ENCODE measurements at regions not wholly inside any gene's neighbourhood (a gene's known extent, or its start where the extent isn't known, plus 50 kb on each side); places are given as distances from the start of the nearest gene placed in this dataset.

DNA sequence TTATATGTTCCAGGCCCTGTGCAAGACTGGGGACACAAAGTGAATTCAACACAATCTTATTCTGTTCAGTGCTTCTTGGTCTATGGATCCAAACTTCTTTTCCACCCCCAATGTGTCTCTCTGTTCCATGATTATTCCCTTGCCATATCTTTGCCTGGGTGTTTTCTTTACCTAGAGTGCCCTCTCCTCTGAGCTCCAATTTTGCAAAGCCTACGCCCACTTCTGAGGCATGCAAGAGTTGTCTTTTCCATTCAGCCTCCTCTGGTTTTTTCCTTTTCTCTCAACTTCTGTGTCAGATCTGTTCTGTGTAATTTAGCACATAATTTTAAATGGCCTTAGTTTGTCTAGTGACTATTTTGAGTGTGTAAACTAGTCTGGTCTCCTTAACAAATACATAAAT lies 72.8 kb upstream of the PLCL2 start:
- DNase-seq, result no peak
- H3K36me3 Mint-ChIP-seq, result peaks cover 4% of the 10 kb centered on the region
- peaks cover 9% of the 10 kb centered on the region for H3K27me3 Mint-ChIP-seq
- no peak overlapping the region for H3K4me3 Mint-ChIP-seq
- no peak for ATAC-seq
- peaks cover 11% of the 10 kb centered on the region for H3K4me1 Mint-ChIP-seq
- no peak overlapping the region for H3K27ac Mint-ChIP-seq
- CTCF ChIA-PET, result interaction anchor here (1.5 kb wide), 1 partner anchor 23 kb away, joined by 3 read pairs; no protein-coding TSS in a partner anchor
- H3K9me3 Mint-ChIP-seq (ENCODE audit: low read depth), result peaks cover 2% of the 10 kb centered on the region

DNA sequence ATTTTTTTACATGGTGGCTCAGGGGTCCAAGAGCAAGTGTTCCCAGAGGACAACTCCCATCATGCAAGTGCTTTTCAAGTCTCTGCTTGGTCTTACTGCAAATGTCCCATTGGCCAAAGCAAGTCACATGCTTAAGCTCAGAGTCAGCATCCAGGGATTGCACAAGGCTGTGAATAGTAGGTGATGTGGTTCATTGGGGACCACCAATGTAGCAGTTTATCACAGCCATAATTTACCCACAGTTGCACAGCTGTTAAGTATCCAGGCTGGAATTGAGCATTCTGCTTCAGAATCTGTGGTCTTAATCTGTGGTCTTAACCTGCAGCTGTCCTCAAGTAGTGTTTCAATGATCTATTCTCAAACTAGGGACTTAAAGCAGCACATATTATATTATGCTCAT lies 71.4 kb upstream of the PLCL2 start:
- Mint-ChIP-seq H3K4me1 (peaks cover 11% of the 10 kb centered on the region), H3K27me3 (peaks cover 4% of the 10 kb centered on the region), H3K4me3 (no peak overlapping the region), H3K9me3 (ENCODE audit: low read depth) (peaks cover 2% of the 10 kb centered on the region), H3K36me3 (peaks cover 5% of the 10 kb centered on the region), H3K27ac (no peak overlapping the region)
- CTCF ChIA-PET, result no interaction called here
- no peak for ATAC-seq
- DNase-seq, result no peak

DNA sequence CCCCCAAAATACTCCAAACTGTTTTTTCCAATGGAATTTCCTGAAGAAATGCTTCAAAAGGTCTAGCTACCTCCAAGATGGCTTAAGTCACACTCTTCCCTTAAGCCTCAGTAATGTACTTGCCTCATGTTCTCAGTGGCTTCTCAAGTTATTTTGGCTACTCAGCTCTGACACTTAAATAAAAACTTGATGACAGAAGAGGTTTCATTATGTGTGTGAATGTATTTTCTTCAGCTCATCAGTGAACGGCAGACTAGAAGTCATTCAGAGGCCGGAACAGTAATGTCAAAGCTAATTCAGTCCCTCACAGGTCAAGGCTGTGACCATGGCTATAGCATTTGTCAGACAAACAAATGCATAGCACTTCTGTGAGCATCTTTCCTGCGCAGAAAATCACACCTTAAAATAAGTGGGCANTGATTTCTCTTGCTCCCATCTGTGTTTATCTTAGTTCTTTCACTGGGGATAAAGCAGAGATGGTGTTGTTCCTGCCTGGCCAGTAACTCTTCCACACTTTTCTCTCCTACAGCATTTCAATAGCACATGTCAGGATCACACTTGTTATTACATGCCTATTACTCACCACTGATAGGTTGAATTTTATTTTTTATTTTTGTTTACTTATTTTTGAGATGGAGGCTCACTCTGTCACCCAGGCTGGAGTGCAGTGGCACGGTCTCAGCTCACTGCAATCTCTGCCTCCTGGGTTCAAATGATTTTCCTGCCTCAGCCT lies 68.5 kb upstream of the PLCL2 start:
- ATAC-seq, result peak; percentile 49
- H3K4me3 Mint-ChIP-seq, result no peak overlapping the region
- H3K27me3 Mint-ChIP-seq, result no peaks in the 10 kb centered on the region
- CTCF ChIA-PET, result interaction anchor here (1.2 kb wide), 1 partner anchor 68 kb away, joined by 3 read pairs; no protein-coding TSS in a partner anchor
- H3K9me3 Mint-ChIP-seq (ENCODE audit: low read depth), result peaks cover 2% of the 10 kb centered on the region
- H3K4me1 Mint-ChIP-seq, result peaks cover 8% of the 10 kb centered on the region
- DNase-seq, result no peak
- no peak overlapping the region for H3K27ac Mint-ChIP-seq
- H3K36me3 Mint-ChIP-seq, result peaks cover 6% of the 10 kb centered on the region

DNA sequence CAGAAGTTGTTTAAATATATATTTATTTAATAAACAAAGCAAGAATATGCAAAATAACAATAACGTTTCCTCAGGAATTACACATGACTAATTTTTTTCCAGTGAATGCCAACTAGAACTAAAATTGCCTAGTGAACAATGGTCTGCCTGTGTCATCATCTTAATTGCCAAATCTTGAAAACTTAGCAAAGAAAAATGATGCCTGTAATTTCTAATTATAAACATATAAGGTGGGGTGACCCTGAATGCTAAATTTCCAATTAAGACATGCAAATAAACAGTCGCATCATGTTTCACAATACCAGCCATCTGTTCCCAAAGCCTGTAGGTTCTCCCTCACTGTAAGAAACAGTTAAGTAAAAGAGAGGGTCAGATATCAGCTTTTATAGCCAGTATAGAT lies 67.6 kb upstream of the PLCL2 start:
- H3K36me3 Mint-ChIP-seq, result peaks cover 6% of the 10 kb centered on the region
- no peak overlapping the region for H3K27ac Mint-ChIP-seq
- peaks cover 2% of the 10 kb centered on the region for H3K9me3 Mint-ChIP-seq (ENCODE audit: low read depth)
- H3K4me3 Mint-ChIP-seq, result no peak overlapping the region
- CTCF ChIA-PET, result no interaction called here
- peaks cover 7% of the 10 kb centered on the region for H3K4me1 Mint-ChIP-seq
- DNase-seq (no peak), ATAC-seq (no peak)
- no peaks in the 10 kb centered on the region for H3K27me3 Mint-ChIP-seq

DNA sequence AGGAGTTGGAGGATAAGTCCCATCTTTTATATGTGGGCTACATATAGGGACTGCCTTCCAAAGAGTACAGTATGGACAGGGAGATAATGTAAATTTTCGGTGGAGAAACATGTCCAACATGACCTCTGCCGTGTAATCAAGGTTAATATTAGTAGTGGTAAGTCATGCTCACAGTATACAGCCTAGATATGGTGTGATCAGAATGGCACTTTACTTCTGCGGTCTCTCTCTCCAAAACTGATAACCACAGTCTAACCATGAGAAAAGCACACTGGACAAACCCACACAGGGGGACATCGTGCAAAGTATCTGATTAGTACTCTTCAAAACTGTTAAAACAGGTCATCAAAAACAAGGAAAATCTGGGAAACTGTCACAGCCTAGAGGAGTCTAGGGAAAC lies 66.6 kb upstream of the PLCL2 start:
- ATAC-seq, result no peak
- Mint-ChIP-seq H3K4me1 (peaks cover 9% of the 10 kb centered on the region), H3K36me3 (peaks cover 6% of the 10 kb centered on the region), H3K4me3 (no peak overlapping the region), H3K27me3 (no peaks in the 10 kb centered on the region), H3K9me3 (ENCODE audit: low read depth) (peaks cover 2% of the 10 kb centered on the region), H3K27ac (no peak overlapping the region)
- DNase-seq, result no peak
- CTCF ChIA-PET, result no interaction called here

DNA sequence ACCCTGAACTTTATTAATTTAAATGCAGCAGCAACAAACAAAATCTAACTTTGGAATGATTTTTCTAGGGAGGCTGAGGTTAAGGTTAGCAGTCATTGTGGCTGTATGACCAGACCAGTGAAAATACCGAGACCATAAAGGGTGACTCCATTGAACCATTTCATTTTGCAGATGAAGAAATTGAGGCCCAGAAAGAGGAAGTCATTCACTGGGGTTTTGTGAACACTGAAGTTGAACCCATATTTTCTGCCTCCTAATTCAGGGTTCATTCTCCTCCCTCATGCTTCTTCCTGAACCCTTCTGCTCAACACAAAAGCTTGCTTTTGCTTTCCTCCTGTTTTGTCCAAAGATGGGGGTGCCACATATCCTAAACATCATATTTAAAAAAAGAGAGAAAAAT lies 65.8 kb upstream of the PLCL2 start:
- H3K4me3 Mint-ChIP-seq, result no peak overlapping the region
- CTCF ChIA-PET, result interaction anchor here (1.0 kb wide), 1 partner anchor 414 kb away, joined by 3 read pairs; no protein-coding TSS in a partner anchor

DNA sequence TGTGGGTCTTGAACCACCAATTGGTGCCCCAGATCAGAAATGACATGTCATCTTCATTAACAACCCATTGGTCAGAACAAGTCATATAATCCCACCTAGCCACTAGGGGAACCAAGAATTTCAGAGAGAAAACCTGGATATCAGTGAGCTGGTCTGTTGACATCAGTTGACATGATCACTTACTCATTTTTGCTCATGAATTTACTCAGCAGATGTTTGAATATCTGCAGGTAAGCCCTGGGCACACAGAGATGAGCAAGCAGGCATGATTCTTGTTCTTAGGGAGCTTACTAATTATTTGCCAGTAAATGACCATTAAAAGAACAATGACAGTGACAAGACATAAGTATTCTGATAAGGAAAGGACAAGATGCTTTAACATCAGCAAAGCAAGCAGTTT lies 64.3 kb upstream of the PLCL2 start:
- H3K36me3 Mint-ChIP-seq, result peaks cover 3% of the 10 kb centered on the region
- H3K4me3 Mint-ChIP-seq, result no peak overlapping the region
- no peak for ATAC-seq
- peaks cover 24% of the 10 kb centered on the region for H3K4me1 Mint-ChIP-seq
- no peak for DNase-seq
- no peaks in the 10 kb centered on the region for H3K9me3 Mint-ChIP-seq (ENCODE audit: low read depth)
- CTCF ChIA-PET, result interaction anchor here (0.9 to 1.5 kb wide), 6 partner anchors 8 to 413 kb away, joined by 3 to 5 read pairs (median 3); no protein-coding TSS in a partner anchor
- no peak overlapping the region for H3K27ac Mint-ChIP-seq
- H3K27me3 Mint-ChIP-seq, result no peaks in the 10 kb centered on the region

More for the DNA sequence above, 65.8 kb upstream of the PLCL2 start:
- DNase-seq (no peak), ATAC-seq (no peak)
- peaks cover 15% of the 10 kb centered on the region for H3K4me1 Mint-ChIP-seq
- H3K27ac Mint-ChIP-seq, result no peak overlapping the region
- no peaks in the 10 kb centered on the region for H3K27me3 Mint-ChIP-seq
- H3K9me3 Mint-ChIP-seq (ENCODE audit: low read depth), result peaks cover 2% of the 10 kb centered on the region
- H3K36me3 Mint-ChIP-seq, result peaks cover 6% of the 10 kb centered on the region

DNA sequence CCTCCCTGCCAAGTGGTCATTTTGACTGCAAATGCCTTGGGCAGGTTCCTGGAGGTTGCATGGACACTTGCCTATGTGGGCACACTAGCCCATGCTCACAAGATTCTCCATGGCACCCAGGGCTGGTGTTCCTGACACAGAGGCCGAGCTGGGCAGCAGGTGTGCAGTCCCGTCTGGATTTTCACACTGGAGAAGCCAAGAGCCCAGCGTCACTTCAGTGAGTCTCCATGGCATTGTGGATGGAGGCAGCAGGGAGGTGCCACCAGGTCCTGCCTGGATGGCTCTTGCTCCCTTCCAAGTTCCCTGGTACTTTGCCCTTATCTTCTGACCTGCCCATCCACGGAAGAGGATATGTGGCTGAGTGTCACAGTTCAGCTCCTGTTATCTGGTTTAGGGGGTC lies 63.7 kb upstream of the PLCL2 start:
- Mint-ChIP-seq H3K4me3 (no peak overlapping the region), H3K9me3 (ENCODE audit: low read depth) (no peaks in the 10 kb centered on the region), H3K27ac (no peak overlapping the region), H3K27me3 (peaks cover under 1% of the 10 kb centered on the region), H3K4me1 (peaks cover 22% of the 10 kb centered on the region), H3K36me3 (peaks cover 3% of the 10 kb centered on the region)
- no peak for ATAC-seq
- CTCF ChIA-PET, result interaction anchor here (0.9 to 1.5 kb wide), 4 partner anchors 19 to 412 kb away, joined by 3 to 4 read pairs (median 3); no protein-coding TSS in a partner anchor
- DNase-seq, result no peak

DNA sequence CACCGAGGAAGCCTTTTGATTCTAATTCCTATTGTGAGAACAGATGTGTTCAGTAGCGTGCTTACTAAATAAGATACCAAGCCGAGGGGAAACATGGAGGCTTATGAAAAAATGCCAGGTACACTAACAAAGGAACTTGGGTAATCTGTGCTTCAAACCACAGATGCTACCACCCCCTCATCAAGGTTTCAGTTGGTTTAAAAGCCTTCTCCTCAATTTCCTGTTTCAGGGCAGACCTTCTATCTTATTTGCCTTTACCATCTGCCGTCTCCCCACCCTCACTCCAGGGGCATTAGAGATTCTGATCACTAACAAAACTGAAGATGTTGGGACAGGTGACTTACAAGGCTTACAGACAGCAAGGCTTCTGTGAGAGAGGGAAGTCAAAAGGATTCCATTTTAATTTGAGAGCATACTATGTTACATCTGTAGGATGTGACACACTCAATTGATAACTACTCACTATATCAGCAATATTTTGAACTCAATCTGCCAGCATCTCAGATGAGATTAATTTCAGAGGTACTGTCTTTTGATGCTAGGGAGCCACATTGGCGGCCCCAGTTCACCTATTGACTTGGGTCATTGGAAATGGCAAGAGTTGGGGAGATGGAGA lies 60.6 kb upstream of the PLCL2 start:
- H3K27ac Mint-ChIP-seq, result no peak overlapping the region
- no peak overlapping the region for H3K4me3 Mint-ChIP-seq
- peaks cover 4% of the 10 kb centered on the region for H3K27me3 Mint-ChIP-seq
- ATAC-seq (peak; percentile 47), DNase-seq (peak; percentile 55)
- H3K4me1 Mint-ChIP-seq, result peaks cover 25% of the 10 kb centered on the region
- no peaks in the 10 kb centered on the region for H3K36me3 Mint-ChIP-seq
- no peaks in the 10 kb centered on the region for H3K9me3 Mint-ChIP-seq (ENCODE audit: low read depth)
- CTCF ChIA-PET, result interaction anchor here (0.9 kb wide), 1 partner anchor 11 kb away, joined by 3 read pairs; no protein-coding TSS in a partner anchor

DNA sequence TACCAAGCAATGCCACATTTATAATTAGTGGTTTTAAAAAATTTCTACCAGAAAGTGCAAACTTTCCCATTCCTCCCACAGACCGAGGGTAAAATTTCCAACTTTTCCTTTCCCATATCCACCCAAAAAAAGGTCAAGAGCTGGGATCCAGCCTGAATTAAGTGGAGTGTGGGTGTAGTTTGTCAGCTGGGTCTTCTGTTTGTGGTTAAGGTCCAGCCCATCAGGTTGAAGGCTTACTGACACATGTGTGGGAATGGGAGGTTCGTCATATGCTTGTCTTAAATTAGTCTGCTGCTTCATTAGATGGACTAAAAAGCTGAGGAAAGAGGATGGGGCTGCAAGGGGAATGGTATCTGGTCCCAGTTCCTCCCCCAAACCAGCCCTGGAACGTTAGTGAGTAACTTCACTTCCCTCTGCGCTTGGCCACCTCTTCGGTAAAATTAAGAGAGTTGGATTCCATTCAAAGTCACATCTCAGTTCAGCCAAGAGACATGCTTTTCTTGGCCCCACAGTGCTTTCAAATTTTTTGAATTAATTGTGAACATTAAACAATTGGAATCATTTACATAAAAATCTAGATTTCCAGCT lies 59.0 kb upstream of the PLCL2 start:
- ATAC-seq, result no peak
- CTCF ChIA-PET, result no interaction called here

DNA sequence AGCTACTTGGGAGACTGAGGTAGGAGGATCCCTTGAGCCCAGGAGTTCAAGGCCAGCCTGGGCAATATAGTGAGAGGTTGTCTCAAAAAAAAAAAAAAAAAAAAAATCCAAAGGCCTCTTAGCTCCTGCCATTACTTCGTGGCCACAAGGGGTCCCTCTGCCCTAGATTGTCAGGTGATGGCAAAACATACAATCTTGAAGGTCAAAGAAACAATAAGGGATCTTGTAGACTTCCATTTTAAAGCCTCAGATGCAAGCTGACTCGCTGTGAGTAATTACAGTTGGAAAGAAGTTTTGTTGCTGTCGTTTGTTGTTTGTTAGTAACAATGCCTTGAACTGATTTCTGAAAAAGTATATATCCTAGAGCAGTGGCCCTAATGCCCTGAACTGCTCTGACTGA lies 55.9 kb upstream of the PLCL2 start:
- CTCF ChIA-PET, result interaction anchor here (0.7 to 3.2 kb wide), 14 partner anchors 9 to 482 kb away, joined by 3 to 13 read pairs (median 4); no protein-coding TSS in a partner anchor
- Mint-ChIP-seq H3K4me1 (peaks cover 18% of the 10 kb centered on the region), H3K4me3 (no peak overlapping the region), H3K9me3 (ENCODE audit: low read depth) (no peaks in the 10 kb centered on the region), H3K27me3 (peaks cover 4% of the 10 kb centered on the region), H3K36me3 (no peaks in the 10 kb centered on the region), H3K27ac (no peak overlapping the region)
- ATAC-seq, result peak; percentile 83
- peak; percentile 72 for DNase-seq

More for the DNA sequence above, 59.0 kb upstream of the PLCL2 start:
- no peak overlapping the region for H3K27ac Mint-ChIP-seq
- H3K4me1 Mint-ChIP-seq, result peaks cover 25% of the 10 kb centered on the region
- no peaks in the 10 kb centered on the region for H3K36me3 Mint-ChIP-seq
- no peaks in the 10 kb centered on the region for H3K9me3 Mint-ChIP-seq (ENCODE audit: low read depth)
- no peak for DNase-seq
- no peak overlapping the region for H3K4me3 Mint-ChIP-seq
- H3K27me3 Mint-ChIP-seq, result peaks cover 4% of the 10 kb centered on the region

DNA sequence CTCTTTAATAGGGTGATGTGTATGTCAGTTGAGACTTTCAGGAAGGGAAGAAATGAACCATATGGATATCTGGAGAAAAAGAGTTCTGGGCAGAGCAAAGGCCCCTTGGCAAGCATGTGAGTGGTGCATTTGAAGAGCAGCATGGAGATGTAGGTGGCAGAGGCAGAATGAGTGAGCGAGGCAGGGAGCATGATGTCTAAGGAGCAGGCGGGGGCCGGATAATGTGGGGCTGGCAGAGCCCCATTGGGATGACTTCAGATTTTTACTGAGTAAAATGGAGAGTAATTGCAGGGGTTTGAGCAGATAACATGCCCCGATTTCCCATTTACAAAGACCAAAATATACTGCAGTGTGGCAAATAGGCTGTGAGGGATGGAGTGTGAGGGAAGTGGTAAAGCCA lies 52.9 kb upstream of the PLCL2 start:
- DNase-seq, result no peak
- no peaks in the 10 kb centered on the region for H3K36me3 Mint-ChIP-seq
- ATAC-seq, result no peak
- no peaks in the 10 kb centered on the region for H3K27me3 Mint-ChIP-seq
- peaks cover 8% of the 10 kb centered on the region for H3K4me1 Mint-ChIP-seq
- no peak overlapping the region for H3K27ac Mint-ChIP-seq
- H3K4me3 Mint-ChIP-seq, result no peak overlapping the region
- CTCF ChIA-PET, result interaction anchor here (1.3 kb wide), 1 partner anchor 320 kb away, joined by 3 read pairs; no protein-coding TSS in a partner anchor
- no peaks in the 10 kb centered on the region for H3K9me3 Mint-ChIP-seq (ENCODE audit: low read depth)

DNA sequence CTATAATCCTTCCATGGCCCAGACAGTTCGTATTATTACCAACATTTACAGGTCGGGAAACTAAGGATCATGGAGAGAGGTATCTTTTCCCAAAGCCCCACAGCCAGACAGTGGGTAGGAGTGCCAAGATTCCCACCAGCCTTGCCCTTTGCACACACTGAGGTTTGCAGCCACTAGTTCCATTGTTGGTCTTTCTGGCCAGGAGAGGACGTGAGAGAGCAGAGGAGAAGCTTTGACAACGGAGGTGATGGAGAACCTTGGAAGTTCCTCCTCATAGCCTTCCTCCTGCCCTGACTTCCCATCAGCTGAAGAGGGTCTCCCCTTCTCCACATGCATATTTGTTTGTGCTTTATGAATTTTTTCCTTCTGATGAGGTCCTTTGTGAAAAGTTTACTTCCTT lies 50.5 kb upstream of the PLCL2 start:
- peaks cover 22% of the 10 kb centered on the region for H3K4me1 Mint-ChIP-seq
- H3K27ac Mint-ChIP-seq, result no peak overlapping the region
- H3K36me3 Mint-ChIP-seq, result no peaks in the 10 kb centered on the region
- no peaks in the 10 kb centered on the region for H3K27me3 Mint-ChIP-seq
- CTCF ChIA-PET, result interaction anchor here (0.8 to 1.2 kb wide), 2 partner anchors 10 to 50 kb away, joined by 3 to 4 read pairs; partner anchors contain the start of gene PLCL2
- H3K9me3 Mint-ChIP-seq (ENCODE audit: low read depth), result no peaks in the 10 kb centered on the region
- no peak for ATAC-seq
- H3K4me3 Mint-ChIP-seq, result no peak overlapping the region
- no peak for DNase-seq

Measured in activated CD8-positive, alpha-beta memory T cell treated with anti-CD3 and anti-CD28 coated beads, Interleukin-2, amount 10 ng/mL, durations not matched to agents 7 days and 5 days (primary cell).